Fibroblast of skin of back (primary cell): ENCODE measurements at regions not wholly inside any gene's neighbourhood (a gene's known extent, or its start where the extent isn't known, plus 50 kb on each side); places are given as distances from the start of the nearest gene placed in this dataset.
A peak's percentile ranks its signal among the peaks of the same experiment; 100 is the strongest.
"Not testable (repeated sequence)": the region's sequence is repeated elsewhere in the genome, so short reads cannot be mapped to it uniquely, and the experiment has no call there.

Source experiments
- DNase-seq: peaks from one replicate; pipeline ENCODE4 v3.0.0-alpha.2; 2013

DNA sequence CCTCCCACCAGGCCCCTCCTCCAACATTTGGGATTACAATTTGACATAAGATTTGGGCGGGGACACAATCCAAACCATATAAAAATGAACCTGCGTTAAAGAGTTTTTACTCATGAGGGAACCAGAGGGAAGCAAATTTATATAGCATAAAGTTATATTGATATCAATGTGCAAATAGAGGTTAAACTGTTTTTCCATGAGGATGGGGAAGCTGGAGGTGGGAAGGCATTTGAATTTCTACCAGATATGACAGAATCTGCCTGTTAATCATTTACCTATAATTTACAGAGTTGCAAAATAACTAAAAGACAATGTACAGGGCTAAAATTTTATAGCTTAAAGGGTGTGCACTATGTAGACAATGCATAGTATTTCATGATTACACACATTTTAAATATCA lies 322.0 kb upstream of the FKBP1C start:
- no peak for DNase-seq

DNA sequence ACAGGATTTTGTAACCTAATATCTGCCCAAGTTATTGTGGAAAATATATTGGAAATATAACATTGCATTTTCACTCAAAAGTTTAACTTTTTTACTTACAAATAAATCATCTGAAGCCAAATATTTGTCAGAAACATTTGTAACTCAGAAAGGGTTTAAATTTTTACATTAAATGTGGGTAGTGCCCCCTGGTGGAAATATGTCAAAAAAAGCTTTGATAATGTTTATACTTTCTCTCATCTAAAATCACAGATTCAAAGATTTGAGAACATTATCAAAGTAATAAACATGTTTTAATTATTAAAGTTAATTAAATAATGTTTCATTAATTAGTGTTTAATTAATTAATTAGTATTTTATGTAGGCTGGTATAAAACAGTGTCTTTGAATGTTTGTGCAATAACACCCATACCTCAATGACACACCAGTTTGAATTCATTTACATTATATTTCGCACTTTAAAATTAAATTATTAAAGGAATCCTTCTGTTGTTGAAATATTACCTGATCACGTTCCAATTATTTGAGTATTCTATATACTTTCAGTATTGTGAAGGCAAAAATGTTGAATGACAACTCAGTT lies 320.1 kb upstream of the FKBP1C start:
- peak; percentile 6 for DNase-seq

- no peak for DNase-seq
Observed at GRCh38 chr6:62894114-62894513, 317.2 kb upstream of the FKBP1C start.

DNA sequence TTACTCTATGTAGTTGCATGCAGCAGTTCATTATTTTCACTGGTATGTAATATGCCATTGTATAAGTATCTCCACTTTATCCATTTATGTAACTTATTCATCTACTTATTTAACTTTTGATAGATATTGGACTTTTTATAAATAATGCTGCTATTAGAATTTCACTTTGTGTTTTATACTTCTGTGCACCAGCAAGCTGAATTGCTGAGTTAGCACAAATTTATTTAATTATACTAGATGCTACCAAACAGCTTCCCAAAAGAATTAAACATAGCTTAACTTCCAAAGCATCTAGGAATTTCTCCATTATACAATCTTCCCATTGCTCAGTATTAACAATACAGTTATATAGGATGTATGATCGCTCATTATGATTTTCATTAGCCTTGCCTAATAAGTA lies 308.0 kb upstream of the FKBP1C start:
- no peak for DNase-seq

DNA sequence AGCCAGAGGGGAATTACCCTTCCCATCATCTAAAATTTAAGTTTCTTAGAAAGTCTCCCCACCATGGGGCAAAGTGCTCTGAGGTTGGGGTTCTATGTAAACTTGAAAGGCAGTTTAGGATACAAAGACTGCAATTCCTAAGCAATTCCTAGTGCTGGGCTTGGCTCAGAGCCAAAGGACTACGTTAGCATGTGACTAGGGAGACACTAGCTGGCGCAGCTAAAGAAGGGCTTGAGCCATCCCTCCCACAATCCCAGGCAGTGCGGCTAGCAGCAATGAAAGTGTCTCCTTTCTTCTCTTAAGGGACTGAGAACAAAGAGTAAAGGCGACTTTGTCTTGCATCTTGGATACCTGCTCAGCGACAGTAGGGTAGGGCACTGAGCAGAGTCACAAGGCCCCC lies 306.6 kb upstream of the FKBP1C start:
- no peak for DNase-seq

DNA sequence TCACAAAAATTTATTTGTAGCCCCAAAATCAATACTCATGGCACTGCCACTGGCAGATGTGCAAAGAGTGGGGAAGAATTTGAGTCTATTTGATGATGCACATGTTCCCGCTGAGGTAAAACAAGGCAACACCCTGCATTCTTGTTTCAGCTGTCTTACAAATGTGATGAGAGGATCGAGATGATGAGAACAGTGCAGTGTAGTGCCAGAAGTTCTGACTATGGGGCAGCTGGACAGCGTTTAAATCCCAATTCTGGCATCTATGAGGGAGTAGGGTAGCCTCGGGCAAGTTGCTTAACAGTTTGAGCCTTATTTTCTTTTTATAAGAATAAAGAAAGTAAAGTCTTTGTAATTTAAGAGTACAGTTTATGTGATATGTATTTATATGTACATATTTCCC lies 296.7 kb upstream of the FKBP1C start:
- no peak for DNase-seq

DNA sequence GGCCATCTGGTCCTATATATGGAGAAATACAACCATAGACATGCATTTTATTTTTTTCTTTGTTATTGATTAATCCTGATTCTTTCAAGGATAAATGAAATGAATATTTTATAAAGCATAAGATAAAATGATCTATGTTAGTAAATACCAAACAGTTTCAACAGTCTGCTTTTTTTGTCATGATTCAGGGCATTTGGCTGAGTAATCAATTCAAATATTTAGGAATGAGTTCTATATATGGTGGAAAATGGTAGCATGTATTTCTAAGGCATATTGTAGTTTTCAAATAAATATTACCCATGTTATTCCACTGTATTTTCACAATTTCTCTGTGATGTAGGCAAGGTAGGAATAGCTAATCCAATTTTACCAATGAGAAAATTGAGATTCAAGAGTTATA lies 287.5 kb upstream of the FKBP1C start:
- DNase-seq: no peak

GRCh38 chr6:62940848-62941247 lies 270.4 kb upstream of the FKBP1C start:
- no peak for DNase-seq

GRCh38 chr6:62942000-62942399 lies 269.3 kb upstream of the FKBP1C start:
- no peak for DNase-seq

- no peak for DNase-seq
Observed at GRCh38 chr6:62968834-62969233, 242.4 kb upstream of the FKBP1C start.

DNA sequence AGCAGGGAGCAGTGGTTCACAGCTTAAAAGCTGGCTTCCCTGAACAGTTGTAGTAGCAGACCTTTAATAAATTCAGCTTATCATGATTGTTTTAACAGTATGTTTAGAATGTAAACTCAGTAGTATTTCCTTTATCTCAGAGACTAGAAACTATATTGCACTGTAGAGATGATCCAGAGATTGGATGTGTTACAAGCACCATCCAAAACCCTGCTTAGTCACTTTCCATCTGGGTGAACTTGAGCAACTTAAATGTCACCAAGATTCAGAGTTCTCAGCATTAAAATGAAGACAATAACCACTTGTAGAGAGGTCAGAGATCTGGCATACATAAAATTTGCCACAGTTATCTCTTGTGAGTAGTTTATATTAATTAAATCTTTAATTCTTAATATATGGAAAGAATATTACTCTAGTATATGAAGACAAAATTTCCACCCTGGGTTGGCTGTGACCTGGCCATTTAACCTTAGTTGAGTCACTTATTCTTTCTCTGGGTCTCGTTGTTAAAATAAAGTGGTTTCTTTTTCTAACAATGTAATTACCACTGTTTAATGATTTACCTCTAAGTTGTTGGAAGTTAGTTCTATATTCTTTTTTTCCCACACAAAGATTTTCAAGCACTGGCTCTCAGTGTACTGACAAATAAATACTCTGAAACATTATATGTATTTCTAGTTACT lies 239.2 kb upstream of the FKBP1C start:
- DNase-seq: no peak

DNA sequence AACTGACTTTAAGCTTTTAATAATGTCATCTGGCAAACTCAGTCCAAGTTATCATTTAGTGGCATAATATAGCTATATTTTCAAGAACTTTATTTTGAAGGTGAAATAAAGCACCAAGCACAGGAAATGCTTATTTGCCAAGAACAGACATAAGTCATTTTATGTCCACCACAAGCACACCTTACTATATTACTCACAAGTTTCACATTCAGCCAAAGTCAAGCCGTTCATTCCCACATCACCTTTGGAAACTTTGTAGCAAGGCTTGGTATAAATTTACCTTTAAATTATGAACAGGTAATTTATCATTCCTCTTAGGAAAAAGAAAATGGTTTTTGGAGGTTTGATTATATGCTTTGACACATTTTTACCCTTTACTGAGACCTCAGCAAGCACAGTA lies 236.8 kb upstream of the FKBP1C start:
- DNase-seq: no peak

DNA sequence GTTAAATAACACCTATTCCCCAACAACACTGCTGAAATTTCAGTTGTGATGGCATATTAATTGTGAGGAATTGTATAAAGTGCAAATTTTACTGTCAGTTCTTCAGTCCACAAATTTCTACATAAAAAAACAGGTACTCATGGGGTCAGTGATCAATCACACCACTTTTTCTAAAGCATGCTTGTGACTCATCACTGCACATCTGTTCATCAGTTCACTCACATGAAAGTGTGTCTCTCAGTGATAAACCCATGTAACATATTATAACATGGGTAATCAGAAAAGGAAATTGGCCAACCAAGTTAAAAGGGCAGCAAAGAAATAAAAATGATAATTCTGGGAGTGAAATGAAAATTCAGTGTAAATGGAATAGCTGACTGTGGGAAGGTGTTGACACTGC lies 234.7 kb upstream of the FKBP1C start:
- no peak for DNase-seq

- no peak for DNase-seq
Observed at GRCh38 chr6:62978920-62979319, 232.3 kb upstream of the FKBP1C start.

DNA sequence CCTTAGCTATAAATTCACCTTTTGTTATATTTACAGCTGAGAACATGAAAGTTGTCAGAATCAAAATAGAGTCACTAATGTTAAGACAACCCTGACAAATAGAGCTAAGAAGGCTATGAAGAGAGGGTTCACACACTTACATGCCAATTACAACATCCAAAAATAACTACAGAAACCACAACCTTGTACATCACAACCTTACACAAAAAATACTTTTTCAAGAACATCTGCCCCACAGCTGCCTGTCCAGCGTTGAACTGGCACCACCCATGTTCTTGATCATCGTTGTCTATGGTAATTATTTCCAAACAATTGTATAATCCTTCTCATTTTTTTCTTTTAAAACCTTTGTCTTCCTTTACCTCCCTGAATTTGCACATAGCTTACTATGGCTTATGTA lies 231.2 kb upstream of the FKBP1C start:
- DNase-seq: no peak

DNA sequence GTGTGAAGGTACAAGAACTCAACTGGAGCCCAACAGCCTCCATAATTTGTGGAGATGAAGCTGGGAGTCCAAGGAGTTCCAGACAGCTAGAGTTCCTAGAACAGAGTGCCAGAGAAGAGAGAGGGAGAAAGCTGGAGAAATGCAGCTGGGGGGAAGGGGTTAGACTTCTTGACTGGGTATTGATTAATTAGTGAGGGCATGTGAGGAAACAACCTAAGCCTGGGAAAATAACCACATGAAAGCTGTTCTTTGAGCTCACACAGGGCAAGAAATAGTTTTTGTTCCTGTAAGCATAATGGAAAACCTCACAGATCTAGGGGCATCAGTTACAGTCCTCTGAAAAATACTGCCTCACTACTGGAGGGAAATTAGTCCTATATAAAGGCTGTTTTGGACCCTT lies 230.5 kb upstream of the FKBP1C start:
- no peak for DNase-seq

- DNase-seq: no peak
Observed at GRCh38 chr6:62982951-62983350, 228.3 kb upstream of the FKBP1C start.

- DNase-seq: not testable (repeated sequence)
Observed at GRCh38 chr6:62991696-62992095, 219.6 kb upstream of the FKBP1C start.

- DNase-seq: no peak
Observed at GRCh38 chr6:62993951-62994350, 217.3 kb upstream of the FKBP1C start.

DNA sequence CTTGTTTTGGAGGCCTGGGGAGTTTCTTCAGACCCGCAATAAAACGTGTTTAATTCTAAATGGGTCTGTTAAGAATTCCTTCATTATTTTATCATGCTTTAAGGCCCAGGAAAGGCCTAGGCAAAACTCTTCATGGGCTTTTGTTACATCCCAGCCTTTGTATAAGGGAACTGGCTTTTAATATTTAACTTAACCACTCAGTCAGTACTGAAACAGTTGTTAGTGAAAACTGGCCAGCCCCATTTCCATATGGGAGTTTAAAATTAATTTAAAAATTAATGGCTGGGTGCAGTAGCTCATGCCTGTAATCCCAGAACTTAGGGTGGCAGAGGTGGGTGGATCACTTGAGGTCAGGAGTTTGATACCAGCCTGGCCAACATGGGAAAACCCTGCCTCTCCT lies 213.2 kb upstream of the FKBP1C start:
- no peak for DNase-seq

DNA sequence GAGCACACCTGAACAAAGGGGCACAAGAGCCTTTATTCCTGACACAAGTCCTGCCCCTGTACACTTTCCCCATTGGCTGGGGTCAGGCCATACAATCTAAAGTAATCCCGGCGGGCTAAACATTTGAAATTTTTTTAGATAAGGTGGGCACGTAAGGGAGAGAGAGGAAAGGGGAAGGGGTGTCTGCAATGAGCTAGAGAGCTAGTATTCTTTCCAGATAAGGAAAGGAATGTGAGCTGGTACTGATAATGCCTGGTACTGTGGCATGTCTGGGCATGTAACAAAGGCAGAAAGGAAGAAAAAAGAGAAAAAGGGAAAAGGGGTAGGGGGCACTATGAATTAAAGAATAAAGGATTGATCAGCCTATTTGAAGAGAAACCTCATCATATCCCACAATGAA lies 212.0 kb upstream of the FKBP1C start:
- DNase-seq: not testable (repeated sequence)

GRCh38 chr6:62999796-63000195 lies 211.5 kb upstream of the FKBP1C start:
- DNase-seq: peak; percentile 25

DNA sequence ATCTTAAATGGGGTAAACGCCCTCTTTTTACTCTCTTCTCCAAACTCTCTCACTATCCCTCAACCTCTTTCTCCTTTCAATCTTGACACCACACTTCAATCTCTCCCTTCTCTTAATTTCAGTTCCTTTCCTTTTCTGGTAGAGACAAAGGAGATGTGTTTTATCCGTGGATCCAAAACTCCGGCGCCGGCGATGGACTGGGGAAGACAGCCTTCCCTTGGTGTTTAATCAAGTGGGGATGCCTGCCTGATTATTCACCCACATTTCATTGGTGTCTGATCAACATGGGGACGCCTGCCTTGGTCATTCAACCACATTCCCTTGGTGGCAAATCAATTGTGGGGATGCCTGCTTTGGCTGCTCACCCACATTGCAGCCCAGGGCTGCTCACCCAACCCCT lies 205.3 kb upstream of the FKBP1C start:
- DNase-seq: not testable (repeated sequence)

DNA sequence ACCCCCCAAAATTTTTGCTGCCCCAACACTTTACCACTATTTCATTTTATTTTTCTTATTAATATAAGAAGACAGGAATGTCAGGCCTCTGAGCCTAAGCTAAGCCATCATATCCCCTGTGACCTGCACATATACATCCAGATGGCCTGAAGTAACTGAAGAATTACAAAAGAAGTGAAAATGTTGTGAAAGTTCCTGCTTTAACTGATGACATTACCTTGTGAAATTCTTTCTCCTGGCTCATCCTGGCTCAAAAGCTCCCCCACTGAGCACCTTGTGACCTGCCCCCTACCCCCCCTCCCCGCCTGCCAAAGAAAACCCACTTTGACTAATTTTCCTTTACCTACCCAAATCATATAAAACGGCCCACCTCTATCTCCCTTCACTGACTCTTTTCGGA lies 200.3 kb upstream of the FKBP1C start:
- DNase-seq: not testable (repeated sequence)

DNA sequence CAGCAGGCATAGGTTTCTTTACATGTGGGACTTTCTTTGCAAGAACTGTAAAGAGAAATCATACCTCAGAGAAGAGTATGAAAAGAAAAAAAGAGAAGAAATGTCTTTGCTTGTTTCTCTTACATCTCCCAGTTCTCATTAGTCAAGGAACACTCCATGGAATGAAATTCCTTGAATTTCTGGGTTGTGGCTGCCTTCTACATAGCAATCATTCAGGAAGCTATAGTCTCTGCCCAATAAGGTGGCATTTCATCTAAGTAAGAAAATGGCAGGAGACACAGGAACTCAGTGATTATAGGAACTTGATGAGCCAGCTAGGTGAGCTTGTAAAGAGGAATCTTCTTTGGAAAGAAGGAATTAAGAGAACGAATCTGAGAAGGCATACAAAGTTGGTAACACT lies 197.0 kb upstream of the FKBP1C start:
- peak; percentile 20 for DNase-seq
